ENCODE measurements at regions not wholly inside any gene's neighbourhood (a gene's known extent, or its start where the extent isn't known, plus 50 kb on each side); places are given as distances from the start of the nearest gene placed in this dataset.
A peak's percentile ranks its signal among the peaks of the same experiment; 100 is the strongest.
"Not testable (repeated sequence)": the region's sequence is repeated elsewhere in the genome, so short reads cannot be mapped to it uniquely, and the experiment has no call there.

- Histone ChIP-seq H3K4me3 (no peak overlapping the region), H3K27ac (no peak overlapping the region)
Observed at GRCh38 chr5:37984300-37984699, 144.5 kb upstream of the GDNF start.

GRCh38 chr5:37983463-37983862 lies 143.6 kb upstream of the GDNF start:
- H3K4me3 ChIP-seq: no peak overlapping the region

DNA sequence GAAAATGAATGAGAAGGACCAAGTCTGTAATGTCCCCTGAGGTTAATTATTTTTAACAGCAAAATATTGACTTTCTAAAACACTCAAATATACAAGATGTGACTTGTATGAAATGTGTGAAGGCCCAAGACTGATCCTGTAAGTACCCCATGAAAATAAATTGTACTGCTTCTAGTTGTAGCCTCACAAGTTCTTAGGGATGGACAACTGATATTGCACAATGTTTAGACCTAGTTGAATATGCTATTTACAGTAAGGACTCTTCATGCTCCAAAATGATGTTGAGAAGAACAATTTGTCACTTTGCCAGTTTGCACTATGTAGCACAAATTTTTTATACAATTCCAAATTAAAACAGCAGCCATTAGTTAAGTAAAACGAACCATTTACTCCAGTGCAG lies 139.7 kb upstream of the GDNF start:
- Histone ChIP-seq H3K27ac (no peak overlapping the region), H3K4me3 (no peak overlapping the region)

More at GRCh38 chr5:37983463-37983862, 143.6 kb upstream of the GDNF start:
- H3K27ac ChIP-seq: no peak overlapping the region

DNA sequence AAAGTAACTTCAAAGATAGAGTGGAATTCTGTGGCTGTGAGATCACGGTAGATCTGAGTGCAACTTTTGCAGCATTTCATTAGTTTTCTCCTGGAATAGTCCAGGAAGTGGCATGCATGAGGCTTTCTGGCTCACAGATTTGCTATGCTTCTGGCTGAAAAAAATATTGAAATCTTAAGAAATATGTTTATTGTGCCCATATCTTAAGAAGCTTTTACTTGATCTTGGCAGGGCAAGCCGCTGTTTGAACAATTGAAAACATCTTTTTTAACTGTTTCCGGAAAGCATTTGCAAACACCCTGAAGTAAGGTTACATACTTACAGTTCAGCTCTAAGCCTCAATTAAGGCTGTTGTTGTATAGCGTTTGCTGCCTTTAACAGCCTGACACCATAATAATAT lies 135.7 kb upstream of the GDNF start:
- H3K4me3 ChIP-seq: no peak overlapping the region
- H3K27ac ChIP-seq: peak overlapping the region in 1 of 21 experiments; percentile 40

- Histone ChIP-seq H3K27ac (no peak overlapping the region), H3K4me3 (no peak overlapping the region)
Observed at GRCh38 chr5:37971483-37972024, 131.7 kb upstream of the GDNF start.

GRCh38 chr5:37966871-37967270 lies 127.0 kb upstream of the GDNF start:
- peak overlapping the region in 1 of 21 experiments; percentile 51 for H3K27ac ChIP-seq
- H3K4me3 ChIP-seq: no peak overlapping the region

DNA sequence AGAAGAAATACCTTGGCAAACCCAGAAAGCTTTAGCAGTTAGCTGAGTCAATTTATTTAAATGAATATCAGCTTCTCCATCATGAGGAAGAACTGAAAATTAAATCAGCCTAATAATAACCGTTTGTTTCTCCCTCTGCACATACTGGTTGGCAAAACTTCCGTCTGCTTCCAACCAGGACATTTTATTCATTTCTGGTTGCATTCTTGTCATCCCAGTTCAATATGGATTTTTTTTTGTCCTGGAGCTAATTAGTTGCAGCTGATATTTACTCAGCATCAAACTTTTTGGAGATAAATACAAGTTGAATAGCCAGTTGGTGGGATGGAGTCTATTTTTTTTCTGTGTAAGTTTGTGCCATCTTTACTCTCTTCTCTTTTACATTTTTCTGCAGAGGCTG lies 126.5 kb upstream of the GDNF start:
- Histone ChIP-seq H3K4me3 (no peak overlapping the region), H3K27ac (peak overlapping the region in 1 of 21 experiments; percentile 63)

DNA sequence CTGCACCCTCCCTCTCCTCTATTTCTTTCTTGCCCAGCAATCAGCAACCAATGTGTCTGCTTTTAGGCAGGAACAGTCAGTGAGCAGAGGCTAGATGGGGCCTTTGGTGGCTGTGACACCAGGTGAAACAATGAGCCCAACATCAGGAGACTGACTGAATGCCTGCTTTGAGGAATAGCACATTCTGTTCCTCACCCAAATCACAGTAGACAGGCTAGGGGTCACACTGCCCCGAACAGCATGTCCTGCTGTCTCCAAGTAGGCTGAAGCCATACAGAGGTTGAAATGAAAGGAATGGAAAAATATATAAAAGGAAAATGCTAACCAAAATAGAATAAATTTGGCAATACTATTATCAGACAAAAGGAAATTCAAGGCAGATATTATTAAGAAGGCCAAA lies 122.5 kb upstream of the GDNF start:
- H3K4me3 ChIP-seq: no peak overlapping the region
- no peak overlapping the region for H3K27ac ChIP-seq

- Histone ChIP-seq H3K27ac (no peak overlapping the region), H3K4me3 (no peak overlapping the region)
Observed at GRCh38 chr5:37957218-37957617, 117.4 kb upstream of the GDNF start.

GRCh38 chr5:37955748-37956147 lies 115.9 kb upstream of the GDNF start:
- Histone ChIP-seq H3K27ac (no peak overlapping the region), H3K4me3 (no peak overlapping the region)

DNA sequence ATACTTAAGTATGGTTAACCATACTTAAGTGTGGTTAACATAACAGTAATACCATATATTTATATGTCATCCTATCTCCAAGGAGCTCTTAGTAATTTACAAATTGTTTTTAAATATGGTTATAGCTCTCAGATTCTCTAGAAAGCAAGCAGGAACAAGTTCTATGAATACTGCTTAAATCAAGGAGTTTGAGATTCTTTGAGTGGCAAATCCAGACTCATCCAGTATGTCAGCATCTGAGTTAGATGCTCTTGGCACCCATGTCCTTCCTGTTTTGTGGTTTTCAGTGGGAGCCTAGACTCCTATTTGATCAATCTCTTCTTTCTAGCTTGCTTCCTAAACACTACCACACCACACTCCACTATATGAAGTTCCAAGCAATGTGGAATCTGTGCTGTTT lies 114.7 kb upstream of the GDNF start:
- H3K27ac ChIP-seq: no peak overlapping the region
- H3K4me3 ChIP-seq: no peak overlapping the region

GRCh38 chr5:37951946-37952721 lies 112.3 kb upstream of the GDNF start:
- Histone ChIP-seq H3K4me3 (no peak overlapping the region), H3K27ac (no peak overlapping the region)

DNA sequence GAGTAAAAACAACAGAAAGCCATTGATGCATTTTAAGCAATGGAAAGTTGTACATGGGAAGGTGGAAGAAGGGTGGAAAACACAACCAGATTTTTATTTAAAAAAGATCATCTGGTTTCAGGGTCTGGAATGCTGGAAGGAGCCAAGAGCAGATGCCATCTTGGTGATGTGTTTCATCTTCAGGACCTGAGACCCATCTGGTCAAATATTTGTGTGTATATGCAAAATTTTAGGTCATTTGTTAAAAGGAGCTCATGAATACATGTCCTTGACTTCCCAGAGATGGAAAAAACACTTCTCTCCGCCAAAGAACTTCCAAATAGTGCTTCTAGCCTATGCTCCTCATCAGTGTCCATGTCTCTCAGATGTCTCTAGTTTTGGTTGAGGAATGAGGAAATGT lies 110.6 kb upstream of the GDNF start:
- Histone ChIP-seq H3K27ac (no peak overlapping the region), H3K4me3 (no peak overlapping the region)

- no peak overlapping the region for H3K4me3 ChIP-seq
Observed at GRCh38 chr5:37945446-37945845, 105.6 kb upstream of the GDNF start.

GRCh38 chr5:37943136-37943535 lies 103.3 kb upstream of the GDNF start:
- not testable (repeated sequence) for H3K27ac ChIP-seq, H3K4me3 ChIP-seq

More at GRCh38 chr5:37945446-37945845, 105.6 kb upstream of the GDNF start:
- H3K27ac ChIP-seq: no peak overlapping the region

DNA sequence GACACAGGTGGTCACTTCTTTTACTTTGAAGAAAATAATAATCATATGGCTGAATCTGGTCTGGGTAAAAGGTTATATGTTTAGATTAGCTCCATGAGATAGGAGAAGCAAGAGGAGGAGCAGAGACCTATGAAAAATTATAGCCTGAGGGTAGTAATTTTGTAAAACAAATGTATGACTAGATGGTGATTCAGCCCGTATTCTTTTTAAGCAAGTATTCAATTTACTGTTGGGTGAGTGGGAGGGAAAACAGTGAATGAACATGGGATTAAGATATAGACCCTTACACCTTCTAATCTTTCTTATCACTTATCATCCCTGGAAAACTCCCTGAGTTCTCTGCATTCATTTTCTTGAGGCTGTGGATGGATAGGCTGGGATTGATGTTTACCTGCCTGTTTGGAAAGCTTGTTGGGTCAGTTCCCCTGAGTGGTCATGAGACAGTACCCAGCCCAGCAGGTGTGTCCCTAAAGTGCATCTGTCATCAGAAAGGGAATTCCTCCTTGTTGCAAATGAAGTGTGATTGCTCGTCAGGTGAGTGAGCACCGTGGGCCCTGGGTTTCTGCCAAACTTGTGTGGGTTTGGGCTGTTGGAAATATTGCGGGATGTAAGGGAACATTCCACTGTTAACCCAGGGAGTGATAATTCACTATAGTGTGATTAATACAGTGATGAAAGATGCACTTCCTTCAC lies 101.2 kb upstream of the GDNF start:
- Histone ChIP-seq H3K27ac (no peak overlapping the region), H3K4me3 (no peak overlapping the region)

GRCh38 chr5:37938861-37939260 lies 99.0 kb upstream of the GDNF start:
- no peak overlapping the region for H3K27ac ChIP-seq
- H3K4me3 ChIP-seq: no peak overlapping the region

GRCh38 chr5:37938076-37938852 lies 98.4 kb upstream of the GDNF start:
- H3K27ac ChIP-seq: no peak overlapping the region
- no peak overlapping the region for H3K4me3 ChIP-seq

DNA sequence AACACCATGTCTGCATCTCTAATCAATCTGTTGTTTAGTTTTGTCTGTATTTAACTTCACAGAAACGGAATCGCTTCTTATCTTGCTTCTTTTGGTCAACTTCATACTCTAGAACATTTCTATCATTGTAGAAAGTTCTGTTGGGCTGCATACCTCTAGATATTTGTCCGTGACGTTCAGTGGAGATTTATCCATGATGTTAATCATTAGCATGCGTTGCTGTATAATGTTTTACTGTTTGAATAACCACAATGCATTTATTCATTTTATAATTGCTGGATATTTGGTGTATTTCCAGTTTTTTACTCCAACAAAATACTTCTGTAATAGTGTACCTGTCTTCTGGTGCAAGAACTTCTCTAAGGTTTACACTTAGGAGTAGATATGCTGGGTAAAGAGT lies 96.2 kb upstream of the GDNF start:
- no peak overlapping the region for H3K4me3 ChIP-seq
- H3K27ac ChIP-seq: no peak overlapping the region

- Histone ChIP-seq H3K27ac (no peak overlapping the region), H3K4me3 (no peak overlapping the region)
Observed at GRCh38 chr5:37933576-37933975, 93.7 kb upstream of the GDNF start.

Measured in skin epidermis (tissue), 12 donors.